ENCODE measurements at regions not wholly inside any gene's neighbourhood (a gene's known extent, or its start where the extent isn't known, plus 50 kb on each side); places are given as distances from the start of the nearest gene placed in this dataset.
"Not testable (repeated sequence)": the region's sequence is repeated elsewhere in the genome, so short reads cannot be mapped to it uniquely, and the experiment has no call there.

DNA sequence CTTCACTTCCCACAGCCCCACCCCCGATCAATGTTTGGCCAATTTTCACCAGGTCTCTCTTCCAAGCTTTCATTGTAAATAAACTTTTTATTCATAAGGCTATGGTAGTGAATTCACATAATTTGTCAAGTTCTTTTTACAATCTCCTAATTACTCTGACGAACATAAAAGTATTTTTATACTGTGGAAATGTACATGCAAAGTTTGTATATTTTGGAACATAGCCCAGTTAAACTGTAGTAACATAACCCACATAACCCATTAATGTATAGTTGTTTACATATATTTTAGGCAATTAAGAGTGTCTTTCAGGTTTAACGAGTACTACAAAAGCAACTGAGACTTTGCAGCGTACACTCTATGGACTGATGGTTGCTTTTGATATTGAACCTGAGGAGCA, 228.3 kb upstream of the ERBB4 start:
- no peak for DNase-seq

DNA sequence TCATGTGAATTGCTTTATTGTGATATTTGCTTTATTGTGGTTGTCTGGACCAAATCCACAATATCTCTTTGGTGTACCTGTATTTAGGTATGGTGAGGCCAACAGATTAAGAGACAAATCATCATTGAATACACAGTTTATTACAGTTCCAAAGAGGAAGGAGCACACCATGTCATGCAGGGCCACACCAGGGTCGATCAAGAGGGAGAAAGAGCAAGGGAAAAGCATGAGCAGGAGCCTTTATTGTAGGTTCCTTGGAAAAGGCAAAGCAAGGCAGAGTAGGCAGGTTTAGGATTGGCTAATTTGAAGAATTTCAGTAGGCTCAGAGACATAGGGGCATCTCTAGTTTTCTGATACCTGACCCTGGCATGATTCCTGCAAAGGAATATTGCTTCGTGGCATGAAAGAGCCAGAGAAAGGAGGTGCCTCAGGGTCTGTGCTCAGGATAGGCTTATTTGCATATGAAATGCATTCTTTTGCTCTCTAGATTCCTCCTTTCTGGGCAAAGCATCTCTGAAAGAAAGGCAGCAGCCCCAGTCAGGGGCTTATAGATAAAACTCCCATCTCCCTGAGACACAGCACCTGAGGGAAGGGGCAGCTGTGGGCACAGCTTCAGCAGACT, 214.2 kb upstream of the ERBB4 start:
- DNase-seq: no peak

DNA sequence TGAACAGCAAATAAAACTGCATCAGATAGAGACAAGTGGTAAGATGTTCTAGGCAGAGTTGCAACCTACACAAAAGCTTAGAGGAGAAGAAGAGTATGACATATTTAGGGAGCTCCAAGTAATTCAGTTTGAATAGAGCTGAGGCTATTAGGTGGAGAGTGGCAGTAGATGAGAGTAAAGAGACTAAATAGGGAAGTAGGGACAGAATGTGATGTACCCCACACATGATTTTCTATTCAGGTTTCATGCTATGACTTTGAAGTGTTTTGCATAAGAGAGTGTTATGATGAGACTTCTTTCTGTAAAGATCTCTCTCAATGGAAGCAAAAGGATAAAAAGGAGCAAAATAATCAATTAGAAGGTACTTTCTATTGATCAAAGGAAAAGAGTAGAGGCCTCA, 206.8 kb upstream of the ERBB4 start:
- DNase-seq: no peak

DNA sequence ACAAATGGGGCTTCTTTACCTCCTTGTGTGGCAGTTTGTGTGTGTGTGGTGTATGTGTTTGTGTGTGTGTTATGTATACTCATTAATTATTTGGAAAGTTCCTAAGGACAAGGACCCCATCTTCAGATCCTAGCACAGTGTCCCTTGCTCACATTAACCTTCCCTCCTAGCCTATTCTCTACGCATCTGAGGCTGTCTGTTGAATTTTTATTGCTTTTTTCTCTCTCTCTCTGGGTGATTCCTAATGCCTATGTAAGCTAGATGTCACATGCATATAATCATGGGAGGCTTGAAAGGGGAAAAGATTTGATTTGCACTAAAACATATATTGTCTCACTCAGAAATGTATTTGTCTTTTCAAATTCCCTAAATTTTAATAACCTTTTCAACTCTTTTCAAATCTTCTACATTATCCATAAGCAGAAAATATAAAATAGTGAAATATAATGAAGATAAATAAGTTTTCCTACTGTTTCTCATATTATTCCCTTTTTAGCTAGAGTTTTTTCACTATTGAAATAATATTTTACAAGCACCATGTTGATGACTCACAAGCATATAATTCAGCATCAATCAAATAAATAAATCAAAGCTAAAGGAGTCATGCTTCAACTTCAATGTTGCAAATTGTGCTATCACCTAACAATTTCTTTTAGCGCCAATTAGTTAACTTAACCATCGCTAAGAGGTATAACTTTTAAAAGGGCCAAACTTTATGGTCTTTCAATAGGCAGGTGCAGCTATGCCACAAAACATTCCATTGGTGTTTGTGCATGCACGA, 199.0 kb upstream of the ERBB4 start:
- DNase-seq: no peak

DNA sequence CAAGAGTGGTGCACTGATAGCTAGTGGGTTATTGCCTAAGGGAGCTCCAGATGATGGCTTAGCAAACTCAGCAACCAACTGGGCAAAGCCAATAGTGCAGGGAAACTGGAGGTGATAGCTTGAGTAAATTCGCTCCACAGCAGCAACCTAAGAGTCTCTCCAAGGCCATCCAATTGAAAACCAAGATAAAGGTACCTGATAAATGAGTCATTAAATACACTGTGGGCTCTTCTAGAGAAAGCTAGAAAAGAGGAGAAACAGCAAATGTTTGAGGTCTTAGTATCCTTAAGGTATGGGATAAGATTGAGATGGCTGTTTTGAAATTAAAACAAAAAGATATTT, 197.8 kb upstream of the ERBB4 start:
- no peak for DNase-seq

DNA sequence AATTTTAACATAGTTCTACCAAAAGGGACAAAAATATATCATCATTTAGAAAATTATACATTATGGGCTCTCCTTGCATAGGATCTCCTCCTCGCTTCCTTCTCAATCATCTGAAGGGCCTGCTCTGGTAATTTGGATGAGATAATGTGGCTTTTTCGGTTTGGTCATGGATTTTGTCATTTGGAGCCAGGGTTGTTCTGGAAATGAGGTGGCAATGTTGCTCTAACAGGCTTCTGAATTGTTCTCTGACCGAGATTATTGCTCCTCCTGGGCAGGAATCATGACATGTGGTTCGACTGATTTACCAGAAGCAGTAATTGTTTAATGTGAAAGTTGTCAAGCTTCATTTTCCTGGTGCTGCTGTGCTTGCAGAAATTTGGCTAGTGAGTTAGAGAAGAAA, 194.7 kb upstream of the ERBB4 start:
- no peak for DNase-seq

DNA sequence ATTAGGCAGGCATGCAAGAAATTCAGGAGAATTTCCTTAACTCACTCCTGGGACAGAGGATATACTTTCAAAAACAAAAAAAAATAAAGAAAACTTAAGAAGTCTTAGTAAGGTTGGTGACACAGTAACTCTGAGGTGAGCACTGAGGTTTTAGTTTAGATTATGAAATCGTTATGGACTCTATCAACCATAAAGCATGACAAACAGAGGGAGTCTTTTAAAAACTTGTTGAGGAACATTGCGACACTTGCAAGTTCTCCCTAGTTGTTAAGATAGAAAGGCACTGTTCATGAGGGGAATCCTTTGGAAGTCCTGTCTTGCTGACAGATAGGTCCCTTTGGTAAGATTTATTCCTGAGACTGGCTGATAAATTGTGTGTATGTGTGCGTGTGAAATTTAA, 194.3 kb upstream of the ERBB4 start:
- no peak for DNase-seq

DNA sequence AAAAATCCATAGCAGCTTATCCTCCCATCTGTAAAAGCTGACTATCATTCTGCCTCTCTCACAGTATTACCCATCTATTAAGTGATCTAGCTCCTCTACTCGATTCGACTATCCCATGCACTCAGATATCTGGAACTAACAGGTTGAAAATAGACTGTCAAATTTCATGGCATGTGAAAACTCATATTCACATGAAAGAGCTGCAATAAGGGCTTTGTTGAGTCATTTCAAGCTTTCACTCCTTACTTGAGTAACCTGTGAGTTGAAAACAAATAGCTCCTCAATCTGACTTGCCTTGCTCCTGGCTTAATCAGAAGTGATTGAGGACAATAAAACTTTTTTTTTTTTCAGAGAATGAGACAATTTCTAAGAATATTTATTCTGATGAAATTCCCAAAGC, 192.4 kb upstream of the ERBB4 start:
- DNase-seq: no peak

DNA sequence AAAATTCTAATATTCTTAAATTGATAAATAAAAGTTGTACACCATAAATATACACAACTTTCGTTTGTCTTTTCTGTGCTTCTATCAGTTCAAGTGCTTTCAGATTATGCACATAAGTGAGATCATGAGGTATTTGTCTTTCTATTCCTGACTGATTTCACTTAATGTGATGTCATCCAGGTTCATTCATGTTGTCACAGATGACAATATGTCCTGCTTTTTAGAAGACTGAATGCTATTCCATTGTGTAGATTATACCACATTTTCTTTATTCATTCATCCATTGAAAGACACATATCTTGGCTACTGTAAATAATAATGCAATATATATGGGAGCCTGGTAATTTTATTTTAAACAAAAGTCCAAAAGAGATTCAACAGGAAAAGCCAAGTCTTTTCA, 190.1 kb upstream of the ERBB4 start:
- DNase-seq: no peak

DNA sequence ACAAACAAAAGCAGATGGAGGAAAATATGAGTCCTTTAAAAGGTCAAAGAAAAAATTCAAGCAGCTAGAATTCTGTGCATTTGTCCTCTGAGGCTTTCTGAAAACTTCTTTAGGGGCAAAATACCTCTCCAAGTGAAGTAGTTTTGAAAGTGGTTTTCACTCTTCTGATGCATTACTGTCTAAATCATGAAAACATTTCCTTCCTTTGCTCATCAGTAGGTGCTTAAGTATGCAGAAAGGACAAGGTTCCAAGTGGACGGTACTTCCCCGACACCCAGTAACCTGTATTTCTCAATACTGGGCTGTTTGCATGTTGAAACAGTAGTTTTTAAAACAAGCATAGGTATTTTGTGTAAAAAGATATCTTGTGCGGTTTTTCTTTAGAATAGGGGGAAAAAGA, 189.1 kb upstream of the ERBB4 start:
- DNase-seq: no peak

DNA sequence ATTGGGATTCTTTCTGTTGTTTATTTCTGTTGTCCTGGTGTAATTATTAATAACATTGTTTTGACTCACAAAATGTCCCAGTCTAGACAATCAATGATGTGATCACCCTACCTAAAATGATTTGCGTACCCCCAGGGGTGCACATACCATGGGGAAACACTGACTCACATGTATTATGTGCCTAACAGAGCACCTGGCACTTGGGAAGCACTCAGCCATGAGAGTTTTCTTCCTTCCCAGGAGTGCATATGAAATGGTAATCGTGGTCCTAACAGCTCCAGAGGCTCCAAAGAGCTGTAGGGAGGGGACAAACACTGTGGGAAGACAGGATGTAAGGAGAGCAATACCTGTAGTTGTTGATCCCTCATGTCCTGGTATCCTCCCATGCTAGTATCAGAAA, 187.8 kb upstream of the ERBB4 start:
- DNase-seq: no peak

DNA sequence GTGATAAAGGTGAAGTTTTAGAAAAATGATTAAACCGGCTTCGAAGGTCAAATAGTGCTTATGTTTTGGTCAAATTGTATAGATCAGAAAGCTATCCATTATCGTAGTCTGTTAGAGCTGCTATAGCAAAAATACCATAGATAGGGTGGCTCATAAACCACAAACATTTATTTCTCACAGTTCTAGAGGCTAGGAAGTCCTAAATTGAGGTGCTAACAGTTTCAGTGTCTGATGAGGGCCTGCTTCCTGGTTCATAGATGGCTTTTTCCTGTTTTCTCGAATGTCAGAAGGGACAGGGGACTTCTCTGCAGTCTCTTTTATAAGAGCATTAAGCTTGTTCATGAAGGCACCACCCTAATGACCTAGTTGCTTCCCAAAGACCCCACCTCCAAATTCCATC, 186.6 kb upstream of the ERBB4 start:
- no peak for DNase-seq

DNA sequence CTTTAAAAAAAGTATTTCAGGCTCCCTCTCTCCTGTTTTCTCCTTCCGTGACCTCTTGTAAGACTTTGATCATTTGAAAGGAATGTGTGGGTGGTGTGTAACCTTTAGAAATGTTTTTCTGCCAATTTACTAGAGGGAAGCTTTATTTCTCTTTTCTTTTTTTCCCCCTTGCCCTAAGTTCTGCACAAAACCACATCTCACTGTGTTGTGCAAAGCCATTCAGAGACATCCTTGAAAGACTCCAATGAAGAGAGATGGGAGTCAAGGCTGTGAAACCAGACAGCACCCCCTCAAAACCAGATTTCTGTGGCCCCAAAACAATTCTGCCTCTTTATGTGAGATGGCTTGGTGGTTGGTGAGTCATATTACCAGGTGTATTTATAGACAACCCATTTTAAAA, 184.6 kb upstream of the ERBB4 start:
- DNase-seq: no peak

DNA sequence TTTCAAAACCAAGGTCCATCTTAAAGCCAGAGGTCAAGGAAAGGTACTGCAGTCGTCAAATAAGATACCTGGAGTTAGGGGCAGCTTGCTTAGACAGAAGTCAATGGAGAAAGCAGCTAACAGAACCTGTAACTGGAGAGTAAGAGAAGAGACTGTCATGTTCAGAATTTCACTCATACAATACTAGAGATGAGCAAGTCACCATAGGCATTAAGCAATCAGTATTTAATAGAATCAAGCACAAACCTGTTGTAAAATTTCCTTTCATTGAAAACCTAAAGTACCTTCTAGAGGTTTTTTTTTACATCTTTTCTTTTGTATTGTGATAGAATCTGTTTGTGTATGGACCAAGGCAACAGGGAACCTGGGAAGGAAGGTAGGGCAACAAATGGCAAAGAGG, 183.4 kb upstream of the ERBB4 start:
- no peak for DNase-seq

DNA sequence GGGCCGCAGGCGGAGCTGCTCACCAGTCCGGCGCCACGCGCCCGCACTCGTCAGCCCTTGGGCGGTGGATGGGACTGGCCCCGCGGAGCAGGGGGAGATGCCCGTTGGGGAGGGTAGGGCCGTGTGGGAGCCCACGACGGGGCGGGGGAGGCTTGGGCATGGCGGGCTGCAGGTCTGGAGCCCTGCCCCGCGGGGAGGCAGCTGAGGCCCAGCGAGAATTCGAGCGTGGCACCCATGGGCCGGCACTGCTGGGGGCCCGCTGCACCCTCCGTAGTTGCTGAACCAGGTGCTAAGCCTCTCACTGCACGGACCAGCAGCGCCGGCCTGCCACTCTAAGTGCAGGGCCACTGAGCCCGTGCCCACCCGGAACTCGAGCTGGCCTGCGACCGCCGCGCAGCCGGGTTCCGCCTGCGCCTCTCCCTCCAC, 182.4 kb upstream of the ERBB4 start:
- DNase-seq: no peak

DNA sequence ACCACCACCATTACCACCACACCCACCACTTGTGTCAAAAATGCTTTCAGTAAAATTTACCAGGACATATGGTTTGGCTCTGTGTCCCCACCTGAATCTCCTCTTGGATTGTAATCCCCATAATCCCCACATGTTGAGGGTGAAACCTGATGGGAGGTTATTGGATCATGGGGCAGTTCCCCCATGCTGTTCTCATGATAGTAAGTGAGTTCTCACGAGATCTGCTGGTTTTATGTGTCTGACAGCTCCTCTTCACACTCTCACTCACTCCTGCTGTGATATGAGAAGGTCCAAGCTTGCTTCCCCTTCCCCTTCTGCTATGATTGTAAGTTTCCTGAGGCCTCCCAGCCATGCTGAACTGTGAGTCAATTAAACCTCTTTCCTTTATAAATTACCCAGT, 176.8 kb upstream of the ERBB4 start:
- not testable (repeated sequence) for DNase-seq

DNA sequence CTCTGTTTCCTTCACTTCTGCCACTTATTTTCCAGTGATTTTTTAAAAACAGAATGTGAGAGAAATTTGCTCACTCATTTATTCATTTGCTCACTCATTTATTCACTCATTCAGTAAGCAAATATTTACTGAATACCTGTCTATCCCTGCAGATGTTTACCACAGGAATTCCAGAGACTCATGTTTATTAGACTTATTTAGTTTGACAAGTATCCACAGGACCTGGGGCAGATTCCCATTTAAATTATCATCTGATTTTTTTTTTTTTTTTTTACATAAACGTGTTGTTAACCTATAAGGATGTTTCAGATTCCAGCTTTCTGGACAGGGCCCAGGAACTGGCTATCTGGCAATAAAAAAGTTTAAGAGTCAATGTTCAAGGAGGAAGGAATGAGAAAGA, 175.1 kb upstream of the ERBB4 start:
- DNase-seq: no peak

DNA sequence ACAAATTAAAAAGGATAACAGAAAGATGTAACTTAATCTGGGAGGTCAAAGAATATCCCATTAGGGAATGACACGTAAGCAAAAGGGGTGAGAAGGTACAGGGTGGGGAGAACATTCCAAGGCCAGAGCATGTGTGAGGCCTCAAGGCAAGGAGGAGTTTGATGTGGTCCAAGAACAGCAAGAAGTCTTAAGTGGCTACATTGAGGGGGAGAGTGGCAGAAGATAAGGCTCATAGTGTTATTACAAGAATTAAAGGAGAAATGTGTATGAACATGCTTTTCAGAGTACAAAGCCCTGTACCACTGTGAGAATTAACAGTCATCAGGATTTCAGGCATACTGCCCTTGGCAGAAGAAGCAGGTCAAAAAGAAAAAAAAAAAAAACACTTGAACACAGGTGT, 174.4 kb upstream of the ERBB4 start:
- DNase-seq: no peak

DNA sequence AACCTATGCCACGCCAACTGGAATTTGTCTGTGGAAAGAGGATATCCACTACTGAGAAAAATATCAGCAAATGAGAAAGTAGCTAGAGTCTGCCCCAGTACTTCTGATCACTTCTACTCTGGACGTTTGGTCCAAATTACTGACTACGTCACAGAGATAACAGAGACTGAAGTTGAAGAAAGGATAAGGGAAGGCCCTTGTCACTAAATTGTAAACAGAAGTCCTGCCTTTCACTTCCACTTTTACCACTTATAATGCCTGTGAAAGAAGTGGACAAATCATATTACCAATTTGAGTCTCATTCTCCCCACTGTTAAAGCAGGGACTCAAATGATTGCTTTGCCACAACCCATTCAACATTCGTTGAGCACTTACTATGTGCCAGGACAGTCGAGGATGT, 173.9 kb upstream of the ERBB4 start:
- no peak for DNase-seq

DNA sequence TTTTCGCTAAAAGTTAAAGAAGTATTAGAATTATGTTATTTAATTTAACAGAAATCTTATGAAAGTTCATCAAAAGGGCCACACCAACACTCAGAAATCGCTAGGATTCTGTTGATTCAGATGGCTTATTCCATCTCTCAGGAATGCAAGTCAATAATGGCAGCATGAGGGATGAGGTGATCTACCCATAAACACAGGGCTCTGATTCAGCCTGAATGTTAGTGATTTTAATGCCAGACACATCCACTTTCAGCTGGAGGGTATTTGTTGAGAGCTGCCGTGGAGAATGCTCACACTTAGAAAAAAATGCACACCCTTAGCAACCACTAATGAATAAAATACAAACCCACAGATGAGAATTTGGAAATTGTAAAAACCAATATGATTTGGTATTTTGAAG, 173.3 kb upstream of the ERBB4 start:
- DNase-seq: no peak

DNA sequence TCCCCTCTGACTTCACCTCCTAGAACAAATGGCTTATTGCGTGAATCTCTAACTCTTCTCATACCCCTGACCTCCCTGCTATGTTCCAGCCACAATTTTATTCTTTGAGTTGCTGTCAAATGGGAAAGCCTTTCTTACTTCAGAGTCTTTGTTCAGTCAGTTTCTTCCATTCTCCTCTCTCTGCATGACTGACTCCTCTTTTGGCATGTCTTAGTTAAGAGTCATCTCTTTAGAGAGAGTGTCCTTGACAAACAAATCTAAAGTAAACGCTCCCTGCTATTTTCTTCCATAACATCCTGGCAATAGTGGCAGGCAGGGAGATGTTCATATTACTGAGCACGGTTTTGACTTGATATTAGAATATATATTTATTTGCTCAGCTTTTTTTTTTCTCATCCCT, 170.7 kb upstream of the ERBB4 start:
- DNase-seq: no peak

DNA sequence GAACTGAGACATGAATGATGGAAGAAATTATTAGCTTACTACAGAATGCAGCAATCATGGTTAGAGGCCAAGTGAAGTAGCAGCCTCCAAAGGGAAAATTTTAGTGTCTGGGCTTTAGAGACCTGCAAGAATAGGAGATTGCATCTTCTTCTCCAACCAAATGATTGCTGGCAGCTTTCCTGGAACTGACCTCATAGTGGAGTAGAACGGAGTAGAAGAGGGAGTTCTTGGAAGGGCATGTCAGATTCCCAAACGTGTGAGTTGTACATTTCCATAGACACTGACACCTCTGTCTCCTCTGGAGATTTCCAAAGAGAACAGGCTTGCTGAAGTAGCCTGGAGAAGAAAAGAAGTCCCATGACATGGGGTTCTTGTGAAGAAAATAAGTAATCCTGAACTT, 169.8 kb upstream of the ERBB4 start:
- no peak for DNase-seq

DNA sequence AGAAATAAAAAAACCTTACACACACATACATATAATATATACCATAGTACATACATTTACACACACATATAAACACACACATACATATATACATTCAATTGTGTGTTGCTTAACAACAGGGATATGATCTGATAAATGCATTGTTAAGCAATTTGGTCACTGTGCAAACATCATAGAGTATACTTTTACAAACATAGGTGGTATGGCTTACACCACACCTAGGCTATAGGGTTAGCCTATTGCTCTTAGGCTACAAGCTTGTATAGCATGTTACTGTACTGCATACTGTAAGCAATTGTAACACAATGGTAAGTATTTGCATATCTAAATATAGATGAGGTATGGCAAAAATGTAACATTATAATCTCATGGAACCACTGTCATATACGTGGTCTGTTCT, 156.8 kb upstream of the ERBB4 start:
- DNase-seq: no peak

DNA sequence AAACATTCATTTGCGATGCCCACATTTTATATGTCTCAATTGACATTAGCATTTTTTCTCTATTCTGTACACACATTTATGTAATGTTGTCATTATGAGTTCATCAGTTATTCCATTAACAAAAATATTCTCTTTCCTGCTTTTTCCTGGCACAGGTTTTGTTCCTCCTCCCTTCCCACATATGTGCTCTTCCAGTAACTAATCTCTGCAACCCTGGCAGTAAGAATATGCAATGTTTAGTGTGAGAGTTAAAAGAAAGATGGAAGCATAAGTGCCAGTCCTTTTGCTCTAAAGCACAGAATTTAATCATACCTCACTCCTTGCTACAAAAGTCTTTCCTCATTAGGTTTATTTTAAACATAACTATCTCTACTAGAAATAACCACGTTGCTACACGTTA, 155.8 kb upstream of the ERBB4 start:
- DNase-seq: no peak

DNA sequence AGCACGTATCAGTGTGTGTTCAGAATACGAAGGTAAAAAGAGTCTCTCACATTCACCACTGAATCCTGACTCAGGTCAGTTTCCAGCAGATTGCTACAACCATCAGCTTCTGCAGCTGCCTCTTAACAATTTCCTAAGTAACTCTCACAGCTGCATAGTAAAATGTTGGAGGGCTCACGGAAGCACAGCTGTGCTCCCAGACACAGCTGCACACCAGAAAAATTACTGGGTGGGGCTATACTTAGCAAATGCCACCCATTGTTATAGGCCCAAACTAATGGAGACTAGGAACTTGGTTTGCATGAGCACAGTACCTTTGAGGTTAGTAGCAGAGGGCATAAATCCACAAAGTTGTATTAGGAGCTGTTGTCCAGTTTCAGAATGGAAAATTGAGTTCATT, 153.9 kb upstream of the ERBB4 start:
- no peak for DNase-seq

All from central memory CD4-positive, alpha-beta T cell (primary cell).